HG03442 (cell line): ENCODE measurements at regions not wholly inside any gene's neighbourhood (a gene's known extent, or its start where the extent isn't known, plus 50 kb on each side); places are given as distances from the start of the nearest gene placed in this dataset.

Experiments used
- ATAC-seq: cut with Tn5 transposase; IDR thresholded peaks from one replicate; pipeline ENCODE4 v1.9.1; 2021; ENCODE audit warnings: mild to moderate bottlenecking, moderate library complexity; ENCODE audit not compliant: unreplicated experiment

GRCh38 chr3:154976072-154976983 is 103.8 kb upstream of the MME start:
- no peak for ATAC-seq

- ATAC-seq, result no peak
Observed at GRCh38 chr3:154973851-154974250, 106.3 kb upstream of the MME start.

- no peak for ATAC-seq
Observed at GRCh38 chr3:154972951-154973350, 107.2 kb upstream of the MME start.

- no peak for ATAC-seq
Observed at GRCh38 chr3:154971771-154972326, 108.3 kb upstream of the MME start.

- ATAC-seq, result no peak
Observed at GRCh38 chr3:154971341-154971740, 108.8 kb upstream of the MME start.

GRCh38 chr3:154970797-154971196 is 109.3 kb upstream of the MME start:
- ATAC-seq, result no peak

- ATAC-seq, result no peak
Observed at GRCh38 chr3:154969366-154969765, 110.8 kb upstream of the MME start.

GRCh38 chr3:154967090-154967489 is 113.0 kb upstream of the MME start:
- ATAC-seq, result no peak

GRCh38 chr3:154956815-154957214 is 123.3 kb upstream of the MME start:
- no peak for ATAC-seq

- no peak for ATAC-seq
Observed at GRCh38 chr3:154955907-154956533, 124.1 kb upstream of the MME start.

- no peak for ATAC-seq
Observed at GRCh38 chr3:154954757-154955156, 125.4 kb upstream of the MME start.

GRCh38 chr3:154953538-154953937 is 126.6 kb upstream of the MME start:
- ATAC-seq, result no peak

GRCh38 chr3:154952553-154952952 is 127.6 kb upstream of the MME start:
- ATAC-seq, result no peak

GRCh38 chr3:154943981-154944380 is 136.1 kb upstream of the MME start:
- no peak for ATAC-seq

GRCh38 chr3:154942827-154943226 is 137.3 kb upstream of the MME start:
- no peak for ATAC-seq

GRCh38 chr3:154936196-154936595 is 143.9 kb upstream of the MME start:
- no peak for ATAC-seq

GRCh38 chr3:154933581-154933980 is 146.5 kb upstream of the MME start:
- no peak for ATAC-seq

- ATAC-seq, result no peak
Observed at GRCh38 chr3:154932633-154933032, 147.5 kb upstream of the MME start.

- ATAC-seq, result no peak
Observed at GRCh38 chr3:154931484-154931883, 148.6 kb upstream of the MME start.

GRCh38 chr3:154926721-154927120 is 153.4 kb upstream of the MME start:
- ATAC-seq, result no peak

GRCh38 chr3:154921351-154921750 is 158.8 kb upstream of the MME start:
- ATAC-seq, result no peak

- ATAC-seq, result no peak
Observed at GRCh38 chr3:154919226-154919625, 160.9 kb upstream of the MME start.
